Stomach (tissue), 8 donors: ENCODE measurements at regions not wholly inside any gene's neighbourhood (a gene's known extent, or its start where the extent isn't known, plus 50 kb on each side); places are given as distances from the start of the nearest gene placed in this dataset.

Experiments
- DNase-seq, 2 donors: peaks; one replicate each; pipeline versions ENCODE4 v3.0.0 to v3.0.0-alpha.2; 2013 to 2019
- H3K27ac ChIP-seq, 5 donors: fragments of 200-600 bp in 4 of 5; sonication (generic) in 4 of 5; one replicate each; pipeline ENCODE4 v1.5.1; 2013 to 2019; ENCODE audit warnings: mild to moderate bottlenecking in 1 of 5, moderate library complexity in 1 of 5
- H3K27me3 ChIP-seq, 3 donors: fragments of 200-600 bp; sonication (generic); one replicate each; pipeline ENCODE4 v1.5.1; 2017 to 2019; ENCODE audit warnings: mixed run types in 1 of 3
- H3K36me3 ChIP-seq, 4 donors: fragments of 200-600 bp; sonication (generic); 1 replicate in 3 of 4; 2 replicates in 1 of 4; pipeline ENCODE4 v1.5.1; 2016 to 2019
- H3K4me1 ChIP-seq, 4 donors: fragments of 200-600 bp; sonication (generic); one replicate each; pipeline ENCODE4 v1.5.1; 2016 to 2019
- H3K4me3 ChIP-seq, 4 donors: fragments of 200-600 bp; sonication (generic) in 3 of 4; one replicate each; pipeline ENCODE4 v1.5.1; 2016 to 2019; ENCODE audit warnings: mild to moderate bottlenecking in 1 of 4
- H3K9me3 ChIP-seq, 4 donors: fragments of 200-600 bp; sonication (generic); one replicate each; pipeline ENCODE4 v1.5.1; 2016 to 2019
- EP300 ChIP-seq: sonication (generic); formaldehyde crosslinking; IDR thresholded peaks from one replicate; pipeline ENCODE4 v1.6.1; 2017; ENCODE audit warnings: antibody characterized with exemption
- POLR2A ChIP-seq, 4 donors: fragments of 450-650 bp; IDR thresholded peaks; one replicate each; pipeline ENCODE4 v1.6.1; 2016; ENCODE audit warnings: antibody characterized with exemption in 4 of 4, control low read depth in 2 of 4, mild to moderate bottlenecking in 1 of 4, moderate library complexity in 1 of 4
- POLR2AphosphoS5 ChIP-seq, 3 donors: sonication (generic); formaldehyde crosslinking; IDR thresholded peaks; one replicate each; pipeline ENCODE4 v1.6.1; 2016; ENCODE audit warnings: antibody characterized with exemption in 3 of 3
- WGBS, 5 donors: extraction: QIAGEN DNeasy Blood & Tissue Kit in 3 of 5; methylation state at CpG; one replicate each; pipeline versions ENCODE4 v1.1.5 to v1.1.7; 2013 to 2018; 5-methylcytosine and 5-hydroxymethylcytosine counted together
- intact Hi-C: fragments of 100-400 bp; cut with DNase I; formaldehyde crosslinking; loops from one replicate; pipeline ENCODE4 v1.15.1; 2023; ENCODE audit warnings: low total_unique reads
- TF ChIP-seq, protein P1 (sequence below), 7 experiments: fragments of 450-650 bp in 4 of 7; fragments of 200-600 bp in 3 of 7; sonication (generic) in 3 of 7; IDR thresholded peaks; one replicate each; pipeline ENCODE4 v1.5.1; 2016 to 2019; ENCODE audit warnings: antibody characterized with exemption in 7 of 7, control low read depth in 2 of 7, mild to moderate bottlenecking in 1 of 7
- donor health status: healthy with polysubstance abuse.
- donor health status: Bipolar disorder and iron deficiency.
- donor health status: healthy.

- 85 to 91% (median 89%) methylated on average over 4 of the region's 4 CpGs for WGBS, 5 donors
- intact Hi-C loops, result no loop called here
- Histone ChIP-seq H3K27me3 (no peaks in the 10 kb centered on the region), H3K4me3 (no peak overlapping the region), H3K36me3 (no peaks in the 10 kb centered on the region), H3K27ac (no peak overlapping the region), H3K4me1 (no peaks in the 10 kb centered on the region), H3K9me3 (peaks cover 0 to 24% (median 8%) of the 10 kb centered on the region in 4 donors)
- TF ChIP-seq POLR2A (IDR thresholded peaks at IDR 0.05) (no peak), EP300 (no peak), POLR2AphosphoS5 (IDR thresholded peaks at IDR 0.05) (no peak)
- TF ChIP-seq, protein P1, sequence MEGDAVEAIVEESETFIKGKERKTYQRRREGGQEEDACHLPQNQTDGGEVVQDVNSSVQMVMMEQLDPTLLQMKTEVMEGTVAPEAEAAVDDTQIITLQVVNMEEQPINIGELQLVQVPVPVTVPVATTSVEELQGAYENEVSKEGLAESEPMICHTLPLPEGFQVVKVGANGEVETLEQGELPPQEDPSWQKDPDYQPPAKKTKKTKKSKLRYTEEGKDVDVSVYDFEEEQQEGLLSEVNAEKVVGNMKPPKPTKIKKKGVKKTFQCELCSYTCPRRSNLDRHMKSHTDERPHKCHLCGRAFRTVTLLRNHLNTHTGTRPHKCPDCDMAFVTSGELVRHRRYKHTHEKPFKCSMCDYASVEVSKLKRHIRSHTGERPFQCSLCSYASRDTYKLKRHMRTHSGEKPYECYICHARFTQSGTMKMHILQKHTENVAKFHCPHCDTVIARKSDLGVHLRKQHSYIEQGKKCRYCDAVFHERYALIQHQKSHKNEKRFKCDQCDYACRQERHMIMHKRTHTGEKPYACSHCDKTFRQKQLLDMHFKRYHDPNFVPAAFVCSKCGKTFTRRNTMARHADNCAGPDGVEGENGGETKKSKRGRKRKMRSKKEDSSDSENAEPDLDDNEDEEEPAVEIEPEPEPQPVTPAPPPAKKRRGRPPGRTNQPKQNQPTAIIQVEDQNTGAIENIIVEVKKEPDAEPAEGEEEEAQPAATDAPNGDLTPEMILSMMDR (IDR thresholded peaks at IDR 0.05), result no peak
- DNase-seq, result no peak
Measured at GRCh38 chr15:95208071-95208470, 976.7 kb downstream of the MCTP2 start.

GRCh38 chr15:95208988-95209387 lies 977.6 kb downstream of the MCTP2 start:
- TF ChIP-seq POLR2AphosphoS5 (IDR thresholded peaks at IDR 0.05), result no peak
- TF ChIP-seq EP300, result no peak
- TF ChIP-seq, protein P1 (IDR thresholded peaks at IDR 0.05), result no peak
- no peak for TF ChIP-seq POLR2A (IDR thresholded peaks at IDR 0.05)
- H3K4me3 ChIP-seq, result no peak overlapping the region
- intact Hi-C loops, result no loop called here
- H3K36me3 ChIP-seq, result no peaks in the 10 kb centered on the region
- H3K27me3 ChIP-seq, result no peaks in the 10 kb centered on the region
- no peak overlapping the region for H3K27ac ChIP-seq
- no peak for DNase-seq
- H3K4me1 ChIP-seq, result no peaks in the 10 kb centered on the region
- H3K9me3 ChIP-seq, result peaks cover 0 to 24% (median 8%) of the 10 kb centered on the region in 4 donors

DNA sequence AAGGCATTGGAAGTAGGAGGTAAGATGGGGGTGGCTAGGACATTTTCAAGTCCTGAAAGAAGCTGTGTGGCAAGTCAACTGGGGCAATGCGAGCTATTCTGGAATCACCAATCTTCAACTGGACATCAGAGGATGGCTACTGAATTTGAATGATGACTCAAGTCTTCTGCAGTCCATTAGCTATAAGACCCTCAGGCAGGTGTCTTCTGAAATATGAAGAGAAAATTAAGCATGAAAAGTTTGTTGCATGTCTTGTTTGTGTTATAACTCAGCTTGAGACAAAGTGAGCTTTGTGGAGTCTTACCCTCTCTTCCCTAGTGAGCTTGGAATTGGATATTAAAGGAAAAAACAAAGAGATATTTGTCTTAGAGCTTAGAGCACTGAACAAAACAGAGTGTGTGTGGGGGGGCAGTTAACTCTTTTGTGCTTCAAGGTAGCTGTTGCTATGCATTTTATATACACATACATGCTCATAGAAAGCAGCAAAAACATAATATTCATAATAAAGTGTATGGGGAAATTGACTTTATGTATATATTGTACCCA lies 979.1 kb downstream of the MCTP2 start:
- intact Hi-C loops, result no loop called here
- no peak for DNase-seq
- Histone ChIP-seq H3K9me3 (peaks cover 0 to 24% (median 8%) of the 10 kb centered on the region in 4 donors), H3K27ac (no peak overlapping the region), H3K36me3 (no peaks in the 10 kb centered on the region), H3K4me1 (no peaks in the 10 kb centered on the region), H3K27me3 (no peaks in the 10 kb centered on the region), H3K4me3 (no peak overlapping the region)
- 91 to 94% (median 92%) methylated on average over 1 of the region's 1 CpG for WGBS, 5 donors
- TF ChIP-seq, protein P1 (IDR thresholded peaks at IDR 0.05), result no peak
- TF ChIP-seq POLR2A (IDR thresholded peaks at IDR 0.05), result no peak

- H3K27ac ChIP-seq, result no peak overlapping the region
- TF ChIP-seq POLR2AphosphoS5 (IDR thresholded peaks at IDR 0.05), result no peak
- TF ChIP-seq, protein P1 (IDR thresholded peaks at IDR 0.05), result no peak
- no peaks in the 10 kb centered on the region for H3K4me1 ChIP-seq
- peaks cover 0 to 8% (median 2%) of the 10 kb centered on the region in 4 donors for H3K9me3 ChIP-seq
- no peak overlapping the region for H3K4me3 ChIP-seq
- H3K27me3 ChIP-seq, result no peaks in the 10 kb centered on the region
- no peak for DNase-seq
- H3K36me3 ChIP-seq, result no peaks in the 10 kb centered on the region
- intact Hi-C loops, result no loop called here
Measured at GRCh38 chr15:95215017-95215416, 983.7 kb downstream of the MCTP2 start.
